RWPE1 (cell line): ENCODE measurements at regions not wholly inside any gene's neighbourhood (a gene's known extent, or its start where the extent isn't known, plus 50 kb on each side); places are given as distances from the start of the nearest gene placed in this dataset.

ENCODE experiments used
- CTCF ChIA-PET: fragments of 350-600 bp; sonication (Branson Sonifier 250); formaldehyde crosslinking; extraction: SDS; loops from one replicate; lab custom pipeline; 2021; lab: Yijun Ruan, JAX
- POLR2A ChIA-PET: fragments of 400-600 bp; formaldehyde crosslinking; extraction: SDS; loops from one replicate; lab custom pipeline; 2020; ENCODE audit warnings: antibody characterized with exemption; ENCODE audit not compliant: low non-redundant PET; lab: Yijun Ruan, JAX
- DNase-seq: peaks from one replicate; pipeline ENCODE4 v3.0.0; 2012; ENCODE audit warnings: low spot score
- H3K27ac ChIP-seq: fragments of 450-650 bp; 2 replicates; pipeline ENCODE4 v1.5.1; 2017
- TF ChIP-seq, protein P1 (sequence below): fragments of 450-650 bp; conservative IDR thresholded peaks from 2 replicates; pipeline ENCODE4 v1.5.1; 2017; ENCODE audit warnings: low read depth, mild to moderate bottlenecking

DNA sequence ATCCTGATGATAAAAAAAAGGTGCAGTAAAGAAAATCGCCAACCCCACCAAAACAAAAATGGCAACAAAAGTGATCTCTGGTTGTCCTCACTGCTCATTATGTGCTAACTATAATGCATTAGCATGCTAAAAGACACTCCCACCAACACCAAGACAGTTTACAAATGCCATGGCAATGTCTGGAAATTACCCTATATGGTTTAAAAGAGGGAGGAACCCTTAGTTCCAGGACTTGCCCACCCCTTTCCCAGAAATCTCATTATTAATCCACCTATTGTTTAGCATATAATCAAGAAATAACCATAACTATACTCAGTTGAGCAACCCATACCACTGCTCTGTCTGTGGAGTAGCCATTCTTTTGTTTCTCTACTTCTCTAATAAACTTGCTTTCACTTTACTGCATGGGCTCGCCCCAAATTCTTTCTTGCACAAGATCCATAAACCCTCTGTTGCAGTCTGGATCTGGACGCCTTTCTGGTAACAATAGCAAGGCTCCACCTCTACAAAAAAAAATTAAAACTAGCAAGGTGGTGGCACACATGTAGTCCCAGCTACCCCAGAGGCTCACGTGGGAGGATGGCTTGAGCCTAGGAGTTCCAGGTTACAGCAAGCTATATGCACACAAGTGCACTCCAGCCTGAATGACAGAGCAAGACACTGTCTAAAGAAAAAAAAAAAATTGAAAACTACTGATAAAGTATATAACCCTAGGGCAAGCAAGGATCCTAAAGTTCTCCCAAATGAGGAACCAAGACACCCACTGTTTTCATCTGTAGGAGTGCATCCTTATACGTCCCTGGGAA lies 278.8 kb upstream of the JARID2 start:
- CTCF ChIA-PET = no interaction called here
- no peak for DNase-seq
- POLR2A ChIA-PET = interaction anchor here (0.5 kb wide), 1 partner anchor 15 kb away, joined by 4 read pairs; no protein-coding TSS in a partner anchor
- H3K27ac ChIP-seq = no peak overlapping the region
- TF ChIP-seq, protein P1, sequence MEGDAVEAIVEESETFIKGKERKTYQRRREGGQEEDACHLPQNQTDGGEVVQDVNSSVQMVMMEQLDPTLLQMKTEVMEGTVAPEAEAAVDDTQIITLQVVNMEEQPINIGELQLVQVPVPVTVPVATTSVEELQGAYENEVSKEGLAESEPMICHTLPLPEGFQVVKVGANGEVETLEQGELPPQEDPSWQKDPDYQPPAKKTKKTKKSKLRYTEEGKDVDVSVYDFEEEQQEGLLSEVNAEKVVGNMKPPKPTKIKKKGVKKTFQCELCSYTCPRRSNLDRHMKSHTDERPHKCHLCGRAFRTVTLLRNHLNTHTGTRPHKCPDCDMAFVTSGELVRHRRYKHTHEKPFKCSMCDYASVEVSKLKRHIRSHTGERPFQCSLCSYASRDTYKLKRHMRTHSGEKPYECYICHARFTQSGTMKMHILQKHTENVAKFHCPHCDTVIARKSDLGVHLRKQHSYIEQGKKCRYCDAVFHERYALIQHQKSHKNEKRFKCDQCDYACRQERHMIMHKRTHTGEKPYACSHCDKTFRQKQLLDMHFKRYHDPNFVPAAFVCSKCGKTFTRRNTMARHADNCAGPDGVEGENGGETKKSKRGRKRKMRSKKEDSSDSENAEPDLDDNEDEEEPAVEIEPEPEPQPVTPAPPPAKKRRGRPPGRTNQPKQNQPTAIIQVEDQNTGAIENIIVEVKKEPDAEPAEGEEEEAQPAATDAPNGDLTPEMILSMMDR = no peak

DNA sequence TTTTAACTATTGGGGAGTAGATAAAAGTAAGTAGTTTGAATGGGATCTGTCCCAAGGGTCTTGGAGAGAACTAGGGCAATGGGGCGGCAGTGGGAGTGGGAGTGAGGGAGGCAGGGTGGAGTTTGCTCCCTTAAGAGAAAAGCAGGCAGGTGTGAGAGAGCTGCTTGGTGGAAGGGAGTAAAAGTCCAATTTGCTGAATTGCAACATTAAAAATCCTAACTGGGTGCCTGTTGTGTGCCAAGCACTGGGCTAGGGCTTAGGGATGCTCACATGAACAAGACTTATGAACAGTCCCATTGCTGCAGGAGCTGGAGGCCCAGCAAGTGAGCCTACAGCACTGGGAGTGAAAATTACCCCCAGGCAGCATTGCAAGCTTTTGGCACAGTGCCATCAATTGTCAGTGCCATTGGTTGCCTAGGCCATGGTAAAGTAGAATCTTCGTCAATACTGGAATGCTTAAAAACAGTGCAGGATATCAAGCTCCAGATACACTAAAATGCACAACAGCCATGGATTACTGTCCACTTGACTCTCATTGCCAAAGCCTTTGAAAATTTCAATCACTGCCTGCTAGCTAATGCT lies 277.7 kb upstream of the JARID2 start:
- TF ChIP-seq, protein P1 = no peak
- POLR2A ChIA-PET = no interaction called here
- H3K27ac ChIP-seq = no peak overlapping the region
- no peak for DNase-seq
- CTCF ChIA-PET = no interaction called here

DNA sequence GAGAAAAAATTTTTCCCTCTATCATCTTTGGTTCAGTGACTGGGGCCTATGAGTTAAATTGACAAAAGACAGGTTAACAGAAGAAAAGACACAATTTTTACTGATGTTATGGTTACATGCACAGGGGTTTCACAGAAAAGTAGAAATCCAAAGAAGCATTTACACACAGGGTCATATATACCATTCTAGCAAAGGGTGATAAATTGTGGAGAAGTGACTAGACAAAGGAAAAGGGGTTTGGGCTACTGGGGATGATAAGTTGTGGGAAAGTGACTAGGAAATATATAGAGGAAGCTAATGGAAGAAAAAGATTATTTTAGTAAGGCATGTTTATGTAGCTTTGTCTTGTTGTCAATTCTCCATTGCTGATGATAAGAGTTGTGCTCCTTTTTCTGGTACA lies 276.7 kb upstream of the JARID2 start:
- DNase-seq = no peak
- TF ChIP-seq, protein P1 = no peak
- CTCF ChIA-PET = no interaction called here
- POLR2A ChIA-PET = no interaction called here
- H3K27ac ChIP-seq = no peak overlapping the region

DNA sequence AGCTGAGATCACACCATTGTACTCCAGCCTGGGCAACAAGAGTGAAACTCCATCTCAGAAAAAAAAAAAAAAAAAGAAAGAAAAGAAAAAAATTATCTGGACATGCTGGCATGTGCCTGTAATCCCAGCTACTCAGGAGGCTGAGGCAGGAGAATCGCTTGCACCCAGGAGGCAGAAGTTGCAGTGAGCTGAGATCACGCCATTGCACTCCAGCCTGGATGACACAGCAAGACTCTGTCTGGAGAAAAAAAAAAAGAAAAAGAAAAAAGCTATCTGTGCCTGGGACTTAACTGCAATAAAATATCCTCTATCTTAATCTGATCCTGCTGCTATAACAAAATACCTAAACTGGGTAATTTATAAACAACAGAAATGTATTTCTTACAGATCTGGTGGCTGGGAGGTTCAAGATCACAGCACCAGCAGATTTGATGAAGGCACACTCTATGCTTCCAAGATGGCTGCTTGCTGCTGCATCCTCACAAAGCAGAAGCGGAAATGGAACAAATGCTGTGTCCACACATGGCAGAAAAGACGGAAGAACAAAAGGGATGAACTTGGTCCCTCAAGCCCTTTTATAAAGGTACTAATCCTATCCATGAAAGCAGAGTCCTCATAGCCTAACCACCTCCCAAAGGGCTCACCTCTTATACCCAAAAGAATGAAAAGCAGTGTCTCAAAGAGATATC lies 273.3 kb upstream of the JARID2 start:
- no peak overlapping the region for H3K27ac ChIP-seq
- TF ChIP-seq, protein P1 = no peak
- ChIA-PET POLR2A (no interaction called here), CTCF (no interaction called here)
- no peak for DNase-seq

DNA sequence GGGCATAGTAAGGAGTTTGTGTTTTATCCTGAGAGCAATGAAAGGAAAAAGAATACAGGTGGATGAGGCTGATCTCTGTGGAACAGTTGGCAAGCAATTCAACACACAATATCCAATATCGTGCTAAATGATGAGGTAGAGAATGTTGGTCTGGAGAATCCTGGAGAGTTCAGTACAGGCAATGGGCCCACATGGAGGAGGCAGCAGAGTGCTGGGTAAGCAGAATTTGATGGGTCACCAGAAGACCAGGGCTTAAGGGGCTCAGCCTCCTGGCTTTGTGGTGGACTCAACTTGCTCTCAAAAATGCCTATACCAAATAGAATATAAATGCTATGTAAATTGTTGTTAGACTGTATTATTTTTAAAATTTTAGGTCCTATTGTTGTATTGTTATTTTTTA lies 271.5 kb upstream of the JARID2 start:
- TF ChIP-seq, protein P1 = no peak
- POLR2A ChIA-PET = no interaction called here
- CTCF ChIA-PET = interaction anchor here (0.6 kb wide), 1 partner anchor 191 kb away, joined by 5 read pairs; no protein-coding TSS in a partner anchor
- no peak for DNase-seq
- H3K27ac ChIP-seq = no peak overlapping the region

DNA sequence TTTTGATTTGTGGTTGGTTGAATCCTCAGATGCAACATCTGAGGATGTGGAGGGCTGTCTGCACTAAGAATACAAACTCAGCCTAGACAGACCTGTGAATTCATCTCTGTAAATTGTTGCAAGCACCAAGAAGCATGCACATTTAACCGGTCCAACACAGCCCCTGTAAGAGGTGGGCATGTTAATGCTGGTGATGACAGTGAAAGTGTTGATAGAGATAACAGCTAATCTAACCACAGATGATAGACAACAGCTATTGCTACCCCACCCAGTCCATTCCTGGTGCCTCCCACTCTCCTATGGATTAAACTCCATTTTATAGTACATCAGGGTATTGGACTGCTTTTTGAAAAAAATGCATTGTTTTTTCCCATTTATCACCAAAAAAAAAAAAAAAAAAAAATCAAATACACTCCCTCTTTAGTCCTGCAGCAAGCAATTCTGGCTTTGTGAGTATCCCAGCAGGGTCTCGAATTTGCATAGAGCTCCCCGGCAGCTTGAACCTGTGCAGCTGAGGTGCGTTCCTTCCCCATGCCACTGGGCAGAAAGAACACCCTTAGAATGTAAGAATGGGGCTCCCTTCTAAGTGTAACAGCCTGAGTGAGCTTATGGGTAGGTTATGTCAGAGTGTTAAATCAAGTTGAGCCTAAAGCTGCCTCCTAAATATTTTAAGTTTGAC lies 270.9 kb upstream of the JARID2 start:
- TF ChIP-seq, protein P1 = no peak
- ChIA-PET CTCF (no interaction called here), POLR2A (no interaction called here)
- no peak overlapping the region for H3K27ac ChIP-seq
- DNase-seq = no peak
